ENCODE measurements at regions not wholly inside any gene's neighbourhood (a gene's known extent, or its start where the extent isn't known, plus 50 kb on each side); places are given as distances from the start of the nearest gene placed in this dataset.

DNA sequence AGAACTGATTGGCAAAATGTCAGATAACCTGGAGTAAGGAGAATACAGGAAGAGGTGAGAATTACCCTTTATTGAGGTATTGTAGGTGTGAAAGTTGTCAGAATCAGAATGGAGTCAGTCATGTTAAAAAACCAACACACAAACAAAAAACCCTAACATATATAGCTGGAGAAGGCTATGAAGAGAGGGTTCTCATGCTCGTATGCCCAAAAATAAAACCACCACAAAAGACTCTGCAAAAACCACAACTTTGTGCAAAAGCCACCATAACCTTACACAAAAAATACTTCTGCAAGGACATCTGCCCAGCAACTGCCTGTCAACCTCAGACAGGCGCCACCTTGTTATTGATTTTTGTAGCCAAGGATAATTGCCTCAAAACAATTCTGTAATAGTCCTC is 136.0 kb downstream of the CD47 start:
- TF ChIP-seq, protein P1, sequence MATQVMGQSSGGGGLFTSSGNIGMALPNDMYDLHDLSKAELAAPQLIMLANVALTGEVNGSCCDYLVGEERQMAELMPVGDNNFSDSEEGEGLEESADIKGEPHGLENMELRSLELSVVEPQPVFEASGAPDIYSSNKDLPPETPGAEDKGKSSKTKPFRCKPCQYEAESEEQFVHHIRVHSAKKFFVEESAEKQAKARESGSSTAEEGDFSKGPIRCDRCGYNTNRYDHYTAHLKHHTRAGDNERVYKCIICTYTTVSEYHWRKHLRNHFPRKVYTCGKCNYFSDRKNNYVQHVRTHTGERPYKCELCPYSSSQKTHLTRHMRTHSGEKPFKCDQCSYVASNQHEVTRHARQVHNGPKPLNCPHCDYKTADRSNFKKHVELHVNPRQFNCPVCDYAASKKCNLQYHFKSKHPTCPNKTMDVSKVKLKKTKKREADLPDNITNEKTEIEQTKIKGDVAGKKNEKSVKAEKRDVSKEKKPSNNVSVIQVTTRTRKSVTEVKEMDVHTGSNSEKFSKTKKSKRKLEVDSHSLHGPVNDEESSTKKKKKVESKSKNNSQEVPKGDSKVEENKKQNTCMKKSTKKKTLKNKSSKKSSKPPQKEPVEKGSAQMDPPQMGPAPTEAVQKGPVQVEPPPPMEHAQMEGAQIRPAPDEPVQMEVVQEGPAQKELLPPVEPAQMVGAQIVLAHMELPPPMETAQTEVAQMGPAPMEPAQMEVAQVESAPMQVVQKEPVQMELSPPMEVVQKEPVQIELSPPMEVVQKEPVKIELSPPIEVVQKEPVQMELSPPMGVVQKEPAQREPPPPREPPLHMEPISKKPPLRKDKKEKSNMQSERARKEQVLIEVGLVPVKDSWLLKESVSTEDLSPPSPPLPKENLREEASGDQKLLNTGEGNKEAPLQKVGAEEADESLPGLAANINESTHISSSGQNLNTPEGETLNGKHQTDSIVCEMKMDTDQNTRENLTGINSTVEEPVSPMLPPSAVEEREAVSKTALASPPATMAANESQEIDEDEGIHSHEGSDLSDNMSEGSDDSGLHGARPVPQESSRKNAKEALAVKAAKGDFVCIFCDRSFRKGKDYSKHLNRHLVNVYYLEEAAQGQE (IDR thresholded peaks at IDR 0.05; ENCODE audit: insufficient read depth in 1 of 2, low read depth in 2 of 2, low read length in 2 of 2) = no peak
- TF ChIP-seq FOXP2 (optimal IDR thresholded peaks at IDR 0.05; ENCODE audit: borderline replicate concordance, extremely low read depth, extremely low read length, insufficient read depth) = no peak
- no peak for TF ChIP-seq SIN3A (IDR thresholded peaks at IDR 0.05; ENCODE audit: borderline replicate concordance, insufficient read depth, low read length)
- TF ChIP-seq POLR2AphosphoS5 (IDR thresholded peaks at IDR 0.05; ENCODE audit: low read depth, low read length) = no peak
- TF ChIP-seq TAF1 (IDR thresholded peaks at IDR 0.05; ENCODE audit: borderline replicate concordance, insufficient read depth, low read length) = no peak

DNA sequence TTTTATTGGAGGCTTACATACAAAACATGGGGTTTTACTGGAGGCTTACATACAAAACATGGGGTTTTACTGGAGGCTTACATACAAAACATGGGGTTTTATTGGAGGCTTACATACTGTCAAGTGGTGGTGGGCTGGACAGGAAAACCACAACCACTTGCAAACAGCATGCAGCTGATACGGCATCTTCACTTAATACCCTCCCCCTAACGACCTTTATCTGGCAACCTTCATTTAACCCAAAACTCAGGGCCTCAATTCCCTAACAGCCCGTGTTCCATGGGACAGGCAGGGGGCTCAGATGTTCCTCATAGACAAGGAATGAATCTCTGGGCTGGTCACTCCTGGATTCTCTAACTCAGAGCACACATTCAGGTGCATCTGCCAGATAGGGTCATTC is 137.1 kb downstream of the CD47 start:
- no peak for TF ChIP-seq TAF1 (IDR thresholded peaks at IDR 0.05; ENCODE audit: borderline replicate concordance, insufficient read depth, low read length)

DNA sequence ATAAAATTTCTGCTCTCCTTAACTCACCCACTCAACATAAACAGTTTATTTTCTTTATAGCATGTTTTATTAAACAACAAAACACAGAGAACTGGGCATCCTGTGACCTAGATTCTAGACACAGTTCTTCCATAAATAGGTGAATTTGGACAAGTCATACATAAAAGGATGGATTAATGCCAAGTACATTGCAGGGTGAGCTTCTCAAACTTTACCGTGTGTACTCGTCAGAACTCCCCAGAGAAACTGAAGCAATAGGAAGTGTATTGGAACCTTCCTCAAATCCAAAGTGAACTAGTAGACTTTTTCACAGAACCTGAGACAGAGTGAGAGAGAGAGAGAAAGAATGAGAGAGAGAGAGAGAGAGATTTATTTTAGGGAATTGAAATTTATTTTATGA is 139.7 kb downstream of the CD47 start:
- TF ChIP-seq TAF1 (IDR thresholded peaks at IDR 0.05; ENCODE audit: borderline replicate concordance, insufficient read depth, low read length) = no peak
- TF ChIP-seq, protein P1 (IDR thresholded peaks at IDR 0.05; ENCODE audit: insufficient read depth in 1 of 2, low read depth in 2 of 2, low read length in 2 of 2) = no peak
- no peak for TF ChIP-seq FOXP2 (optimal IDR thresholded peaks at IDR 0.05; ENCODE audit: borderline replicate concordance, extremely low read depth, extremely low read length, insufficient read depth)
- no peak for TF ChIP-seq POLR2AphosphoS5 (IDR thresholded peaks at IDR 0.05; ENCODE audit: low read depth, low read length)
- TF ChIP-seq SIN3A (IDR thresholded peaks at IDR 0.05; ENCODE audit: borderline replicate concordance, insufficient read depth, low read length) = no peak

DNA sequence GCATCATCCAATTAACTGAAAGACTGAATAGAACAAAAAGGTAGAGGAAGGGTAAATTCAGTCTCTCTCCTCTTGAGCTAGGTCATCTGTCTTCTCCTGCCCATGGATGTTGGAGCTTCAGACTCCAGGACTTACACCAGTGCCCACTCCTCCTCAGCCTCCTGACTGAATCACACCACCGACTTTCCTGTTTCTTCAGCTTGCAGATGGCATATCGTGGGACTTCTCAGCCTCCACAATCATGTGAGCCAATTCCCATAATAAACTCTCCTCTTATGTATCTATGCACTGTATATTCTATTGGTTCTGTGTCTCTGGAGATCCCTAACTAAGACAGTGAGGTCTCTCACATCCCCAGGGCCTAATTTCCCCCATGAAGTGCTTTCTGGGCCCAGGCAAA is 140.4 kb downstream of the CD47 start:
- TF ChIP-seq SIN3A (IDR thresholded peaks at IDR 0.05; ENCODE audit: borderline replicate concordance, insufficient read depth, low read length) = no peak
- TF ChIP-seq FOXP2 (optimal IDR thresholded peaks at IDR 0.05; ENCODE audit: borderline replicate concordance, extremely low read depth, extremely low read length, insufficient read depth) = no peak
- TF ChIP-seq POLR2AphosphoS5 (IDR thresholded peaks at IDR 0.05; ENCODE audit: low read depth, low read length) = no peak
- TF ChIP-seq, protein P1 (IDR thresholded peaks at IDR 0.05; ENCODE audit: insufficient read depth in 1 of 2, low read depth in 2 of 2, low read length in 2 of 2) = no peak
- no peak for TF ChIP-seq TAF1 (IDR thresholded peaks at IDR 0.05; ENCODE audit: borderline replicate concordance, insufficient read depth, low read length)

DNA sequence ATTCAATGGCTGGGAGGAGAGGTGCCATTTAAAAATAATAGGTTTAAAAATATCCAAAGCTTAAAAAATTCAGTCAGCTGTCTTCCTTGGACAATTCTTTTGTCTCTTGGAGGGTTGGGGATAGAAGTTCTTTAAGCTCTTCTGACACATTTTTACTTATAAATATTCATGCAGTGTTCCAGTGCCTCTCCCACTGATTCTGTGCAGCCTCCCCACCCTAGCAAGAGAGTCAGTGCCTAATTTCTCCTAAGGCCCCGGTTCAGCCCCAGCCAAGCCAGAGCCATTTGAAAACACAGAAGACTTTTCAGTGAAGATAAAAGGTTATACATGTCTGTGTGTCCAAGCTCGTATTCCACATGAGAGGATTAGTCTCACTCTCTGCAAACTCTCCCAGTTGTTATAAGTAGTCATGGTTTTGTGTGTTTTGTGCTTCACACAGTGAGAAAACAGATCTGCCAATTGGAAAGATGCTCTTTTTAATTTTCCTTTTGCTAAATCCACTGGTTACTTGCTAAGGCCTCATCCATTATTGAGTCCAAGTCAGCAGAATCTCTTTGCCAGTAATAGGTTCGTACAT is 141.3 kb downstream of the CD47 start:
- TF ChIP-seq POLR2AphosphoS5 (IDR thresholded peaks at IDR 0.05; ENCODE audit: low read depth, low read length) (no peak), TAF1 (IDR thresholded peaks at IDR 0.05; ENCODE audit: borderline replicate concordance, insufficient read depth, low read length) (no peak), SIN3A (IDR thresholded peaks at IDR 0.05; ENCODE audit: borderline replicate concordance, insufficient read depth, low read length) (no peak), FOXP2 (optimal IDR thresholded peaks at IDR 0.05; ENCODE audit: borderline replicate concordance, extremely low read depth, extremely low read length, insufficient read depth) (no peak)
- TF ChIP-seq, protein P1 (IDR thresholded peaks at IDR 0.05; ENCODE audit: insufficient read depth in 1 of 2, low read depth in 2 of 2, low read length in 2 of 2) = no peak

All from PFSK-1 (cell line).